GM23338 (cell line): ENCODE measurements at regions not wholly inside any gene's neighbourhood (a gene's known extent, or its start where the extent isn't known, plus 50 kb on each side); places are given as distances from the start of the nearest gene placed in this dataset.

Experiments used
- ATAC-seq: fragments of 200-7000 bp; cut with Tn5 transposase; 3 replicates; pipeline ENCODE4 v1.9.1; 2020
- DNase-seq: peaks from one replicate; pipeline ENCODE4 v3.0.0-alpha.2; 2015; ENCODE audit warnings: low spot score
- H2AFZ ChIP-seq: fragments of 200-600 bp; sonication (generic); 2 replicates; pipeline ENCODE4 v1.8.0; 2016; ENCODE audit warnings: antibody characterized with exemption, mild to moderate bottlenecking, moderate library complexity
- H3F3A ChIP-seq: fragments of 200-600 bp; sonication (generic); replicated peaks from 2 replicates; pipeline ENCODE4 v1.8.0; 2017; ENCODE audit warnings: antibody characterized with exemption, mixed run types, low read depth
- H3K27ac ChIP-seq: fragments of 200-600 bp; sonication (generic); 2 replicates; pipeline ENCODE4 v1.6.1; 2016; ENCODE audit warnings: low read depth
- H3K27me3 ChIP-seq: fragments of 200-600 bp; sonication (generic); 2 replicates; pipeline ENCODE4 v1.8.0; 2016; ENCODE audit warnings: mild to moderate bottlenecking, mixed run types, moderate library complexity; ENCODE audit not compliant: insufficient read depth
- H3K36me3 ChIP-seq: fragments of 200-600 bp; sonication (generic); 2 replicates; pipeline ENCODE4 v1.8.0; 2016; ENCODE audit warnings: mild to moderate bottlenecking; ENCODE audit not compliant: insufficient read depth
- H3K4me1 ChIP-seq: fragments of 200-600 bp; sonication (generic); 2 replicates; pipeline ENCODE4 v1.8.0; 2016; ENCODE audit warnings: mild to moderate bottlenecking, moderate library complexity; ENCODE audit not compliant: insufficient read depth
- H3K4me2 ChIP-seq: fragments of 200-600 bp; sonication (generic); 2 replicates; pipeline ENCODE4 v1.7.1; 2017; ENCODE audit warnings: mixed run types
- H3K4me3 ChIP-seq: fragments of 200-600 bp; sonication (generic); 2 replicates; pipeline ENCODE4 v1.6.1; 2016; ENCODE audit warnings: mixed run types
- H3K79me2 ChIP-seq: fragments of 200-600 bp; sonication (generic); replicated peaks from 2 replicates; pipeline ENCODE4 v1.8.0; 2017; ENCODE audit warnings: mild to moderate bottlenecking; ENCODE audit not compliant: insufficient read depth
- H3K9me2 ChIP-seq: fragments of 200-600 bp; sonication (generic); 2 replicates; pipeline ENCODE4 v1.8.0; 2017; ENCODE audit not compliant: insufficient read depth
- H4K20me1 ChIP-seq: fragments of 200-600 bp; sonication (generic); replicated peaks from 2 replicates; pipeline ENCODE4 v1.8.0; 2017; ENCODE audit warnings: mild to moderate bottlenecking; ENCODE audit not compliant: insufficient read depth
- H3K27ac Mint-ChIP-seq: 2 replicates; pipeline ENCODE4 v1.8.0; 2020; ENCODE audit warnings: inconsistent platforms, mild to moderate bottlenecking, moderate library complexity, mixed read lengths
- H3K27me3 Mint-ChIP-seq: 3 replicates; pipeline ENCODE4 v1.8.0; 2022; ENCODE audit warnings: low read depth, mild to moderate bottlenecking, moderate library complexity, mixed read lengths, inconsistent platforms; ENCODE audit not compliant: insufficient read depth, poor library complexity
- H3K36me3 Mint-ChIP-seq: 3 replicates; pipeline ENCODE4 v1.8.0; 2021; ENCODE audit warnings: low read depth, mild to moderate bottlenecking, inconsistent platforms, moderate library complexity, mixed read lengths
- H3K4me1 Mint-ChIP-seq: 3 replicates; pipeline ENCODE4 v1.8.0; 2020; ENCODE audit warnings: mild to moderate bottlenecking, inconsistent platforms, mixed read lengths
- H3K4me3 Mint-ChIP-seq: 3 replicates; pipeline ENCODE4 v1.8.0; 2021; ENCODE audit warnings: moderate library complexity, mild to moderate bottlenecking, inconsistent platforms, mixed read lengths
- H3K9me3 Mint-ChIP-seq: 3 replicates; pipeline ENCODE4 v1.8.0; 2020; ENCODE audit warnings: moderate library complexity, mild to moderate bottlenecking, inconsistent platforms, mixed read lengths
- CREB1 ChIP-seq: fragments of 250-450 bp; sonication (Bioruptor Pico); IDR thresholded peaks from 2 replicates; pipeline ENCODE4 v1.5.0; 2020; ENCODE audit warnings: low read depth, mild to moderate bottlenecking, moderate library complexity
- ETS1 ChIP-seq: IDR thresholded peaks from 2 replicates; pipeline ENCODE4 v1.6.1; 2016; ENCODE audit warnings: antibody characterized with exemption
- EZH2 ChIP-seq: fragments of 200-600 bp; sonication (generic); IDR thresholded peaks from one replicate; pipeline ENCODE4 v1.8.0; 2017; ENCODE audit warnings: antibody characterized with exemption, mild to moderate bottlenecking, low read depth; ENCODE audit not compliant: unreplicated experiment
- EZH2phosphoT487 ChIP-seq: fragments of 200-600 bp; sonication (generic); IDR thresholded peaks from one replicate; pipeline ENCODE4 v1.8.1; 2018; ENCODE audit warnings: antibody characterized with exemption; ENCODE audit not compliant: unreplicated experiment
- JUNB ChIP-seq: IDR thresholded peaks from one replicate; pipeline ENCODE4 v1.6.1; 2016; ENCODE audit warnings: antibody characterized with exemption; ENCODE audit not compliant: unreplicated experiment
- NANOG ChIP-seq: IDR thresholded peaks from 2 replicates; pipeline ENCODE4 v1.6.1; 2016; ENCODE audit warnings: antibody characterized with exemption, borderline replicate concordance
- POLR2AphosphoS5 ChIP-seq: IDR thresholded peaks from 2 replicates; pipeline ENCODE4 v1.6.1; 2016; ENCODE audit warnings: antibody characterized with exemption, low read depth
- ZNF114 ChIP-seq: fragments of 250-450 bp; sonication (Bioruptor Pico); IDR thresholded peaks from 2 replicates; pipeline ENCODE4 v1.5.0; 2020; ENCODE audit warnings: mild to moderate bottlenecking, moderate library complexity
- ZNF331 ChIP-seq: fragments of 250-450 bp; sonication (Bioruptor Pico); IDR thresholded peaks from 2 replicates; pipeline ENCODE4 v1.5.0; 2020; ENCODE audit warnings: low read depth, mild to moderate bottlenecking, moderate library complexity
- TF ChIP-seq, protein P1 (sequence below): IDR thresholded peaks from one replicate; pipeline ENCODE4 v1.6.1; 2018; ENCODE audit warnings: antibody characterized with exemption; ENCODE audit not compliant: unreplicated experiment
- TF ChIP-seq, protein P2 (sequence below), 2 experiments: fragments of 200-600 bp in 1 of 2; sonication (generic) in 1 of 2; conservative IDR thresholded peaks; 2 replicates each; pipeline versions ENCODE4 v1.5.1 to v1.6.1; 2016 to 2017; ENCODE audit warnings: antibody characterized with exemption in 2 of 2, low read depth in 2 of 2, mild to moderate bottlenecking in 2 of 2, moderate library complexity in 1 of 2

GRCh38 chr5:25405850-25406249 lies 761.1 kb upstream of the CDH10 start (continued):
- TF ChIP-seq, protein P1, sequence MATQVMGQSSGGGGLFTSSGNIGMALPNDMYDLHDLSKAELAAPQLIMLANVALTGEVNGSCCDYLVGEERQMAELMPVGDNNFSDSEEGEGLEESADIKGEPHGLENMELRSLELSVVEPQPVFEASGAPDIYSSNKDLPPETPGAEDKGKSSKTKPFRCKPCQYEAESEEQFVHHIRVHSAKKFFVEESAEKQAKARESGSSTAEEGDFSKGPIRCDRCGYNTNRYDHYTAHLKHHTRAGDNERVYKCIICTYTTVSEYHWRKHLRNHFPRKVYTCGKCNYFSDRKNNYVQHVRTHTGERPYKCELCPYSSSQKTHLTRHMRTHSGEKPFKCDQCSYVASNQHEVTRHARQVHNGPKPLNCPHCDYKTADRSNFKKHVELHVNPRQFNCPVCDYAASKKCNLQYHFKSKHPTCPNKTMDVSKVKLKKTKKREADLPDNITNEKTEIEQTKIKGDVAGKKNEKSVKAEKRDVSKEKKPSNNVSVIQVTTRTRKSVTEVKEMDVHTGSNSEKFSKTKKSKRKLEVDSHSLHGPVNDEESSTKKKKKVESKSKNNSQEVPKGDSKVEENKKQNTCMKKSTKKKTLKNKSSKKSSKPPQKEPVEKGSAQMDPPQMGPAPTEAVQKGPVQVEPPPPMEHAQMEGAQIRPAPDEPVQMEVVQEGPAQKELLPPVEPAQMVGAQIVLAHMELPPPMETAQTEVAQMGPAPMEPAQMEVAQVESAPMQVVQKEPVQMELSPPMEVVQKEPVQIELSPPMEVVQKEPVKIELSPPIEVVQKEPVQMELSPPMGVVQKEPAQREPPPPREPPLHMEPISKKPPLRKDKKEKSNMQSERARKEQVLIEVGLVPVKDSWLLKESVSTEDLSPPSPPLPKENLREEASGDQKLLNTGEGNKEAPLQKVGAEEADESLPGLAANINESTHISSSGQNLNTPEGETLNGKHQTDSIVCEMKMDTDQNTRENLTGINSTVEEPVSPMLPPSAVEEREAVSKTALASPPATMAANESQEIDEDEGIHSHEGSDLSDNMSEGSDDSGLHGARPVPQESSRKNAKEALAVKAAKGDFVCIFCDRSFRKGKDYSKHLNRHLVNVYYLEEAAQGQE = no peak
- TF ChIP-seq EZH2phosphoT487 = no peak
- TF ChIP-seq EZH2 = no peak
- TF ChIP-seq POLR2AphosphoS5 = no peak
- TF ChIP-seq ZNF114 (CRISPR knock-in tag) = no peak
- no peak for TF ChIP-seq ETS1
- no peak for TF ChIP-seq NANOG
- TF ChIP-seq CREB1 = no peak

DNA sequence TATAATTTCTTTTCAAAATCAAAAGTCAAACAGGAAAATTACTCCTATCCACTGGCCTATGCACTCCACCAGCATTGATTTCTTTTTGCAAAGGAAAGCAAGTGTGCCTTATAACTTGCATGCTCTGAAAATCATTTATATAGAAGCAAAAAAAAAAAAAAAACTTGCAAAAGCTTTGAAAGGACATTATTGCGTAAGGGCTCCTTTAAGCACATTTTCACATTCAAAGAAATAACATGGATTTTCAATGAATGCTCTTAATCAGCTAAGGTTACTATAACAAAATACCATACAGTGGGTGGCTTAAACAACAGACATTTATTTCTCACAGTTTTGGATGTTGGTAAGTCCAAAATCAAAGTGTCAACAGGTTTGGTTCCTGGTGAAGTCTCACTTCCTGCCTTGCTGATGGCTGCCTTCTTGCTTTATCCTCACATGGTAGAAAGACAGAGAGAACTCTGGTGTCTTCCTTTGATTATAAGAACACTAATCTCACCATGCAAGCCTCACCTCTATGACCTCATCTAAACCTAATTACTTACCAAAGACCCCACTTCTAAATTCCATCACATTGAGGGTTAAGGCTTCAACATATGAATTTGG lies 755.2 kb upstream of the CDH10 start:
- peaks cover 30% of the 10 kb centered on the region for H3K9me3 Mint-ChIP-seq
- TF ChIP-seq ETS1 (no peak), ZNF331 (CRISPR knock-in tag) (no peak), EZH2phosphoT487 (no peak), CREB1 (no peak), EZH2 (no peak), NANOG (no peak), ZNF114 (CRISPR knock-in tag) (no peak), JUNB (no peak)
- TF ChIP-seq, protein P2, sequence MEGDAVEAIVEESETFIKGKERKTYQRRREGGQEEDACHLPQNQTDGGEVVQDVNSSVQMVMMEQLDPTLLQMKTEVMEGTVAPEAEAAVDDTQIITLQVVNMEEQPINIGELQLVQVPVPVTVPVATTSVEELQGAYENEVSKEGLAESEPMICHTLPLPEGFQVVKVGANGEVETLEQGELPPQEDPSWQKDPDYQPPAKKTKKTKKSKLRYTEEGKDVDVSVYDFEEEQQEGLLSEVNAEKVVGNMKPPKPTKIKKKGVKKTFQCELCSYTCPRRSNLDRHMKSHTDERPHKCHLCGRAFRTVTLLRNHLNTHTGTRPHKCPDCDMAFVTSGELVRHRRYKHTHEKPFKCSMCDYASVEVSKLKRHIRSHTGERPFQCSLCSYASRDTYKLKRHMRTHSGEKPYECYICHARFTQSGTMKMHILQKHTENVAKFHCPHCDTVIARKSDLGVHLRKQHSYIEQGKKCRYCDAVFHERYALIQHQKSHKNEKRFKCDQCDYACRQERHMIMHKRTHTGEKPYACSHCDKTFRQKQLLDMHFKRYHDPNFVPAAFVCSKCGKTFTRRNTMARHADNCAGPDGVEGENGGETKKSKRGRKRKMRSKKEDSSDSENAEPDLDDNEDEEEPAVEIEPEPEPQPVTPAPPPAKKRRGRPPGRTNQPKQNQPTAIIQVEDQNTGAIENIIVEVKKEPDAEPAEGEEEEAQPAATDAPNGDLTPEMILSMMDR (conservative IDR thresholded peaks at IDR 0.05; ENCODE audit: low read depth in 2 of 2) = no peak
- no peak for DNase-seq

More for the DNA sequence above, 755.2 kb upstream of the CDH10 start:
- Histone ChIP-seq H4K20me1 (no peaks in the 10 kb centered on the region), H3K9me2 (no peaks in the 10 kb centered on the region), H3K4me1 (no peaks in the 10 kb centered on the region), H3F3A (no peaks in the 10 kb centered on the region), H3K79me2 (no peaks in the 10 kb centered on the region), H2AFZ (no peak overlapping the region), H3K27me3 (no peaks in the 10 kb centered on the region), H3K36me3 (peaks cover 12% of the 10 kb centered on the region; the same call in 1 of the 2 replicates), H3K4me3 (no peak overlapping the region), H3K4me2 (no peak overlapping the region), H3K27ac (no peak overlapping the region)
- Mint-ChIP-seq H3K27me3 (peaks cover 2% of the 10 kb centered on the region), H3K27ac (no peak overlapping the region), H3K36me3 (peaks cover 47% of the 10 kb centered on the region), H3K4me1 (no peaks in the 10 kb centered on the region), H3K4me3 (no peak overlapping the region)
- no peak for ATAC-seq
